Mucosa of descending colon (tissue), 3 donors: ENCODE measurements at regions not wholly inside any gene's neighbourhood (a gene's known extent, or its start where the extent isn't known, plus 50 kb on each side); places are given as distances from the start of the nearest gene placed in this dataset.

Source experiments
- ATAC-seq: fragments of 200-7000 bp; cut with Tn5 transposase; one replicate; pipeline ENCODE4 v1.9.1; 2020; ENCODE audit warnings: mild to moderate bottlenecking, moderate library complexity
- DNase-seq, 3 donors: peaks; one replicate each; pipeline ENCODE4 v3.0.0-alpha.2; 2020
- H3K36me3 ChIP-seq: fragments of 200-600 bp; one replicate; pipeline ENCODE4 v1.8.0; 2021; ENCODE audit warnings: low read depth, mild to moderate bottlenecking
- H3K4me1 ChIP-seq: fragments of 200-600 bp; one replicate; pipeline ENCODE4 v1.8.0; 2021; ENCODE audit warnings: low read depth, mild to moderate bottlenecking
- H3K4me3 ChIP-seq: fragments of 200-600 bp; one replicate; pipeline ENCODE4 v1.8.0; 2021; ENCODE audit warnings: mild to moderate bottlenecking
- H3K9me3 ChIP-seq: fragments of 200-600 bp; one replicate; pipeline ENCODE4 v1.8.0; 2021; ENCODE audit warnings: mild to moderate bottlenecking
- CTCF ChIP-seq: fragments of 200-600 bp; IDR thresholded peaks from one replicate; pipeline ENCODE4 v1.8.0; 2022; ENCODE audit warnings: antibody characterized with exemption, mild to moderate bottlenecking
- intact Hi-C, 2 donors: fragments of 100-400 bp; cut with DNase I in 1 of 2; cut with micrococcal nuclease in 1 of 2; formaldehyde crosslinking; loops; one replicate each; pipeline versions ENCODE4 v1.11.0 to v1.11.1; 2022; cut with DNase I, micrococcal nuclease
- donor health status: DM: no; HTN: no; CAD: no; lungs with moderate emphysema.
- donor health status: DM: no; HTN: no; CAD: no.
- donor health status: DM: no; HTN: yes; CAD: no.

- no peaks in the 10 kb centered on the region for H3K4me1 ChIP-seq
- H3K36me3 ChIP-seq, result no peaks in the 10 kb centered on the region
- no peaks in the 10 kb centered on the region for H3K9me3 ChIP-seq
- H3K4me3 ChIP-seq, result no peak overlapping the region
- intact Hi-C loops, result no loop called here
- TF ChIP-seq CTCF, result no peak
- DNase-seq (no peak), ATAC-seq (no peak)
Measured at GRCh38 chr19:13712767-13713201, 51.5 kb upstream of the MRI1 start.

- Histone ChIP-seq H3K36me3 (no peaks in the 10 kb centered on the region), H3K4me1 (no peaks in the 10 kb centered on the region), H3K9me3 (no peaks in the 10 kb centered on the region), H3K4me3 (no peak overlapping the region)
- intact Hi-C loops, result no loop called here
- no peak for TF ChIP-seq CTCF
- no peak for DNase-seq
- ATAC-seq, result no peak
Measured at GRCh38 chr19:13707915-13708314, 56.4 kb upstream of the MRI1 start.

GRCh38 chr19:13705928-13706447 lies 58.3 kb upstream of the MRI1 start:
- H3K4me1 ChIP-seq, result no peaks in the 10 kb centered on the region
- no peak overlapping the region for H3K4me3 ChIP-seq
- no peak for ATAC-seq
- H3K9me3 ChIP-seq, result no peaks in the 10 kb centered on the region
- intact Hi-C loops, result no loop called here
- TF ChIP-seq CTCF, result no peak
- H3K36me3 ChIP-seq, result no peaks in the 10 kb centered on the region
- DNase-seq, result no peak

- H3K4me3 ChIP-seq, result no peak overlapping the region
- H3K9me3 ChIP-seq, result no peaks in the 10 kb centered on the region
- no peaks in the 10 kb centered on the region for H3K36me3 ChIP-seq
- TF ChIP-seq CTCF, result no peak
- no peak for ATAC-seq
- H3K4me1 ChIP-seq, result no peaks in the 10 kb centered on the region
- no peak for DNase-seq
- intact Hi-C loops, result no loop called here
Measured at GRCh38 chr19:13705201-13705600, 59.1 kb upstream of the MRI1 start.

GRCh38 chr19:13701624-13702023 lies 62.7 kb upstream of the MRI1 start:
- no peak overlapping the region for H3K4me3 ChIP-seq
- H3K4me1 ChIP-seq, result no peaks in the 10 kb centered on the region
- DNase-seq (no peak), ATAC-seq (no peak)
- no peak for TF ChIP-seq CTCF
- H3K36me3 ChIP-seq, result no peaks in the 10 kb centered on the region
- intact Hi-C loops, result no loop called here
- no peaks in the 10 kb centered on the region for H3K9me3 ChIP-seq

- no peak for TF ChIP-seq CTCF
- Histone ChIP-seq H3K4me3 (no peak overlapping the region), H3K36me3 (no peaks in the 10 kb centered on the region), H3K9me3 (no peaks in the 10 kb centered on the region), H3K4me1 (no peaks in the 10 kb centered on the region)
- ATAC-seq, result no peak
- intact Hi-C loops, result no loop called here
- DNase-seq, result no peak
Measured at GRCh38 chr19:13700621-13701020, 63.7 kb upstream of the MRI1 start.
